A549 (cell line): ENCODE measurements at regions not wholly inside any gene's neighbourhood (a gene's known extent, or its start where the extent isn't known, plus 50 kb on each side); places are given as distances from the start of the nearest gene placed in this dataset.

ENCODE experiments used
- BHLHE40 ChIP-seq: IDR thresholded peaks from 2 replicates; pipeline ENCODE4 v1.6.1; 2012; ENCODE audit warnings: low read depth, low read length, inconsistent platforms
- JUN ChIP-seq, 2 experiments: fragments of >200 bp; sonication (Bioruptor Twin); formaldehyde crosslinking; IDR thresholded peaks; 2 replicates in 1 of 2; 3 replicates in 1 of 2; pipeline ENCODE4 v1.6.1; 2016 to 2017
- JUNB ChIP-seq: fragments of >200 bp; sonication (Bioruptor Twin); formaldehyde crosslinking; IDR thresholded peaks from 2 replicates; pipeline ENCODE4 v1.6.1; 2016
- MYC ChIP-seq: IDR thresholded peaks from 2 replicates; pipeline ENCODE4 v1.6.1; 2012; ENCODE audit warnings: mild to moderate bottlenecking, inconsistent platforms, low read length, improper control_type of control experiment, borderline replicate concordance
- POLR2A ChIP-seq: IDR thresholded peaks from 2 replicates; pipeline ENCODE4 v1.6.1; 2012; ENCODE audit warnings: mild to moderate bottlenecking, low read length
- RAD21 ChIP-seq, 2 experiments: fragments of >200 bp in 1 of 2; sonication (Bioruptor Twin) in 1 of 2; formaldehyde crosslinking in 1 of 2; IDR thresholded peaks in 1 of 2; conservative IDR thresholded peaks in 1 of 2; 2 replicates in 1 of 2; 3 replicates in 1 of 2; pipeline ENCODE4 v1.6.1; 2012 to 2018; ENCODE audit warnings: inconsistent platforms in 1 of 2
- TF ChIP-seq, protein P1 (sequence below): IDR thresholded peaks from 2 replicates; pipeline ENCODE4 v1.6.1; 2012; ENCODE audit warnings: low read depth, borderline replicate concordance

DNA sequence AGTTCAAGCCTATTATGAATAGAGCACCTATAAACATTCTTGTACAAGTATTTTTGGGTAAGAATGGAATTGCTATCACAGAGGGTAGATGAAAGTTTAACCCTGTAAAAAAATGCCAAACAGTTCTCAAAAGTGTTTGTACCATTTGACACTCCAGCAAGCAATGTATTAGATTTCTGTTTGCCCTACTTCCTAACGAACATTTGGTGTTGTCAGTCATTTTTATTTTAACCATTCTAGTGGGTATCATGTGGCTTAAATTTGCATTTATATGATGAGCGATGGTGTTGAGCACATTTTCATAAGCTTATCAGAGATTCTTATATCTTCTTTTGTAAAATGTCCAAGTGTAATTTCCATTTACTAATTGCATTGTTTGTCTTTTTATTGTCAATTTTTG, 608.2 kb upstream of the ACVR2A start:
- no peak for TF ChIP-seq MYC
- no peak for TF ChIP-seq JUN (IDR thresholded peaks at IDR 0.05)
- TF ChIP-seq JUNB = no peak
- TF ChIP-seq RAD21 (conservative IDR thresholded peaks at IDR 0.05 in 1 of 2, IDR thresholded peaks at IDR 0.05 in 1 of 2) = no peak
- TF ChIP-seq POLR2A = no peak
- TF ChIP-seq, protein P1, sequence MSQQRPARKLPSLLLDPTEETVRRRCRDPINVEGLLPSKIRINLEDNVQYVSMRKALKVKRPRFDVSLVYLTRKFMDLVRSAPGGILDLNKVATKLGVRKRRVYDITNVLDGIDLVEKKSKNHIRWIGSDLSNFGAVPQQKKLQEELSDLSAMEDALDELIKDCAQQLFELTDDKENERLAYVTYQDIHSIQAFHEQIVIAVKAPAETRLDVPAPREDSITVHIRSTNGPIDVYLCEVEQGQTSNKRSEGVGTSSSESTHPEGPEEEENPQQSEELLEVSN = no peak
- no peak for TF ChIP-seq BHLHE40
